OCI-LY3 (cell line): ENCODE measurements at regions not wholly inside any gene's neighbourhood (a gene's known extent, or its start where the extent isn't known, plus 50 kb on each side); places are given as distances from the start of the nearest gene placed in this dataset.

Source experiments
- EZH2phosphoT487 ChIP-seq: fragments of 200-600 bp; shearing (Covaris generic); IDR thresholded peaks from 2 replicates; pipeline ENCODE4 v1.6.1; 2018; ENCODE audit warnings: antibody characterized with exemption, mixed run types, low read depth
- TF ChIP-seq, protein P1 (sequence below): fragments of 200-600, 300-600 bp; sonication (generic); IDR thresholded peaks from 2 replicates; pipeline ENCODE4 v1.5.1; 2014; ENCODE audit warnings: antibody characterized with exemption, low read length, low read depth

GRCh38 chr9:106738109-106738508 is 124.9 kb upstream of the ZNF462 start:
- TF ChIP-seq EZH2phosphoT487 = no peak
- TF ChIP-seq, protein P1, sequence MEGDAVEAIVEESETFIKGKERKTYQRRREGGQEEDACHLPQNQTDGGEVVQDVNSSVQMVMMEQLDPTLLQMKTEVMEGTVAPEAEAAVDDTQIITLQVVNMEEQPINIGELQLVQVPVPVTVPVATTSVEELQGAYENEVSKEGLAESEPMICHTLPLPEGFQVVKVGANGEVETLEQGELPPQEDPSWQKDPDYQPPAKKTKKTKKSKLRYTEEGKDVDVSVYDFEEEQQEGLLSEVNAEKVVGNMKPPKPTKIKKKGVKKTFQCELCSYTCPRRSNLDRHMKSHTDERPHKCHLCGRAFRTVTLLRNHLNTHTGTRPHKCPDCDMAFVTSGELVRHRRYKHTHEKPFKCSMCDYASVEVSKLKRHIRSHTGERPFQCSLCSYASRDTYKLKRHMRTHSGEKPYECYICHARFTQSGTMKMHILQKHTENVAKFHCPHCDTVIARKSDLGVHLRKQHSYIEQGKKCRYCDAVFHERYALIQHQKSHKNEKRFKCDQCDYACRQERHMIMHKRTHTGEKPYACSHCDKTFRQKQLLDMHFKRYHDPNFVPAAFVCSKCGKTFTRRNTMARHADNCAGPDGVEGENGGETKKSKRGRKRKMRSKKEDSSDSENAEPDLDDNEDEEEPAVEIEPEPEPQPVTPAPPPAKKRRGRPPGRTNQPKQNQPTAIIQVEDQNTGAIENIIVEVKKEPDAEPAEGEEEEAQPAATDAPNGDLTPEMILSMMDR = no peak
